Gastrocnemius medialis (tissue), 4 donors: ENCODE measurements at regions not wholly inside any gene's neighbourhood (a gene's known extent, or its start where the extent isn't known, plus 50 kb on each side); places are given as distances from the start of the nearest gene placed in this dataset.

Experiments used
- CTCF ChIP-seq, 5 experiments: fragments of 450-650 bp in 3 of 5; fragments of 200-600 bp in 2 of 5; sonication (generic) in 2 of 5; IDR thresholded peaks in 4 of 5; conservative IDR thresholded peaks in 1 of 5; 1 replicate in 4 of 5; 2 replicates in 1 of 5; pipeline ENCODE4 v1.5.1; 2016 to 2019; ENCODE audit warnings: antibody characterized with exemption in 5 of 5, mild to moderate bottlenecking in 3 of 5, moderate library complexity in 3 of 5
- POLR2A ChIP-seq, 2 donors: fragments of 450-650 bp; IDR thresholded peaks; one replicate each; pipeline ENCODE4 v1.6.1; 2017; ENCODE audit warnings: antibody characterized with exemption in 2 of 2, mild to moderate bottlenecking in 2 of 2, moderate library complexity in 2 of 2

GRCh38 chr1:34690269-34690668 lies 64.6 kb upstream of the GJB5 start:
- no peak for TF ChIP-seq CTCF (IDR thresholded peaks at IDR 0.05 in 4 of 5, conservative IDR thresholded peaks at IDR 0.05 in 1 of 5)
- no peak for TF ChIP-seq POLR2A (IDR thresholded peaks at IDR 0.05)
